Amygdala (tissue), 56 donors: ENCODE measurements at regions not wholly inside any gene's neighbourhood (a gene's known extent, or its start where the extent isn't known, plus 50 kb on each side); places are given as distances from the start of the nearest gene placed in this dataset.
"Not testable (repeated sequence)": the region's sequence is repeated elsewhere in the genome, so short reads cannot be mapped to it uniquely, and the experiment has no call there.

ENCODE experiments used
- DNase-seq, 56 donors: peaks; one replicate each; lab custom pipeline; 2025; lab: John Stamatoyannopoulos, UW

- DNase-seq: no peak
Measured at GRCh38 chr14:89056394-89056793, 231.9 kb downstream of the TTC8 start.

- no peak for DNase-seq
Measured at GRCh38 chr14:89058697-89059096, 234.2 kb downstream of the TTC8 start.

- no peak for DNase-seq
Measured at GRCh38 chr14:89060191-89060590, 235.7 kb downstream of the TTC8 start.

- no peak for DNase-seq
Measured at GRCh38 chr14:89061696-89062095, 237.2 kb downstream of the TTC8 start.

GRCh38 chr14:89065879-89066278 is 241.4 kb downstream of the TTC8 start:
- DNase-seq: no peak

- DNase-seq: no peak
Measured at GRCh38 chr14:89067293-89067972, 243.0 kb downstream of the TTC8 start.

GRCh38 chr14:89078021-89078795 is 253.8 kb downstream of the TTC8 start:
- DNase-seq: peak in 29 of 56 donors; percentile 1 to 61 (median 14)

GRCh38 chr14:89085231-89085731 is 260.8 kb downstream of the TTC8 start:
- no peak for DNase-seq

- DNase-seq: no peak
Measured at GRCh38 chr14:89085737-89086382, 261.4 kb downstream of the TTC8 start.

- DNase-seq: no peak
Measured at GRCh38 chr14:89088530-89088929, 264.1 kb downstream of the TTC8 start.

GRCh38 chr14:89089330-89089729 is 264.9 kb downstream of the TTC8 start:
- no peak for DNase-seq

- no peak for DNase-seq
Measured at GRCh38 chr14:89091781-89092180, 267.3 kb downstream of the TTC8 start.

GRCh38 chr14:89093083-89093730 is 268.8 kb downstream of the TTC8 start:
- no peak for DNase-seq

GRCh38 chr14:89095036-89095435 is 270.6 kb downstream of the TTC8 start:
- no peak for DNase-seq

GRCh38 chr14:89096946-89097345 is 272.5 kb downstream of the TTC8 start:
- DNase-seq: no peak

- DNase-seq: no peak
Measured at GRCh38 chr14:89098254-89098653, 273.8 kb downstream of the TTC8 start.

- DNase-seq: not testable (repeated sequence)
Measured at GRCh38 chr14:89104171-89104817, 279.8 kb downstream of the TTC8 start.

- not testable (repeated sequence) for DNase-seq
Measured at GRCh38 chr14:89104861-89105260, 280.4 kb downstream of the TTC8 start.
